GM12878 (cell line): ENCODE measurements at regions not wholly inside any gene's neighbourhood (a gene's known extent, or its start where the extent isn't known, plus 50 kb on each side); places are given as distances from the start of the nearest gene placed in this dataset.
A peak's percentile ranks its signal among the peaks of the same experiment; 100 is the strongest.

Experiments used
- ATAC-seq: fragments of 200-7000 bp; cut with Tn5 transposase; 3 replicates; pipeline ENCODE4 v1.9.1; 2020; ENCODE audit warnings: mild to moderate bottlenecking, moderate library complexity
- BruUV-seq: library from RNA; stranded (reverse); fragments of 400-500 nt; replicated peaks from 2 replicates; lab custom pipeline; 2021; lab: Mats Ljungman, UMichigan
- CTCF ChIA-PET: fragments of 300-600 bp; sonication (Branson Sonifier 250); formaldehyde crosslinking; extraction: SDS; loops from one replicate; lab custom pipeline; 2021; ENCODE audit warnings: inconsistent platforms; lab: Yijun Ruan, JAX
- POLR2A ChIA-PET: fragments of 350-600 bp; formaldehyde crosslinking; extraction: SDS; loops from one replicate; lab custom pipeline; 2021; ENCODE audit warnings: inconsistent platforms; lab: Charles Lee
- RAD21 ChIA-PET: fragments of 300-600 bp; sonication (Branson Sonifier 250); formaldehyde crosslinking; loops from one replicate; lab custom pipeline; 2023; ENCODE audit warnings: antibody characterized with exemption; ENCODE audit not compliant: unreplicated experiment; lab: Charles Lee
- SMC1A ChIA-PET: fragments of 300-600 bp; sonication (Branson Sonifier 250); formaldehyde crosslinking; loops from one replicate; lab custom pipeline; 2023; ENCODE audit not compliant: unreplicated experiment, uncharacterized antibody; lab: Charles Lee
- DNase-seq: peaks from one replicate; pipeline ENCODE4 v3.0.0-alpha.2; 2011; ENCODE audit warnings: low read depth, low spot score
- FAIRE-seq: peaks from 3 replicates; lab custom pipeline; 2011; peaks lifted over from hg19 to GRCh38; lab: Jason Lieb, UNC
- H2AFZ ChIP-seq: 2 replicates; pipeline ENCODE4 v1.6.0; 2011; ENCODE audit warnings: low read depth, low read length, control low read depth; ENCODE audit not compliant: control insufficient read depth
- H3K27ac ChIP-seq: 2 replicates; pipeline ENCODE4 v1.5.1; 2011; ENCODE audit warnings: control low read depth; ENCODE audit not compliant: control insufficient read depth, insufficient read depth
- H3K27me3 ChIP-seq, 2 experiments: replicated peaks in 1 of 2; 2 replicates each; pipeline versions ENCODE4 v1.6.0 to v1.6.1; 2011; ENCODE audit warnings: low read length in 1 of 2; ENCODE audit not compliant: control insufficient read depth in 2 of 2, insufficient read depth in 2 of 2
- H3K36me3 ChIP-seq, 2 experiments: 2 replicates each; pipeline ENCODE4 v1.5.1; 2011; ENCODE audit warnings: low read length in 1 of 2; ENCODE audit not compliant: control insufficient read depth in 2 of 2, insufficient read depth in 2 of 2
- H3K4me1 ChIP-seq: 2 replicates; pipeline ENCODE4 v1.6.1; 2011; ENCODE audit warnings: mild to moderate bottlenecking, low read length, moderate library complexity, mixed read lengths; ENCODE audit not compliant: control insufficient read depth, insufficient read depth
- H3K4me2 ChIP-seq: 2 replicates; pipeline ENCODE4 v1.6.0; 2011; ENCODE audit warnings: control low read depth; ENCODE audit not compliant: control insufficient read depth, insufficient read depth
- H3K4me3 ChIP-seq: fragments of 200-600 bp; sonication (generic); 2 replicates; pipeline ENCODE4 v1.5.1; 2016
- H3K79me2 ChIP-seq: 2 replicates; pipeline ENCODE4 v1.6.0; 2011; ENCODE audit warnings: low read length; ENCODE audit not compliant: control insufficient read depth, insufficient read depth
- H3K9ac ChIP-seq: 2 replicates; pipeline ENCODE4 v1.8.0; 2011; ENCODE audit warnings: low read length, control low read depth, mixed read lengths; ENCODE audit not compliant: control insufficient read depth, insufficient read depth
- H3K9me3 ChIP-seq: replicated peaks from 3 replicates; pipeline ENCODE4 v1.5.1; 2011; ENCODE audit warnings: mild to moderate bottlenecking, low read length; ENCODE audit not compliant: control insufficient read depth, insufficient read depth
- H4K20me1 ChIP-seq: 2 replicates; pipeline ENCODE4 v1.6.0; 2011; ENCODE audit not compliant: control insufficient read depth, insufficient read depth
- E2F8 ChIP-seq: fragments of 450-650 bp; IDR thresholded peaks from 2 replicates; pipeline ENCODE4 v1.6.1; 2018; ENCODE audit warnings: mild to moderate bottlenecking, low read depth, moderate library complexity; ENCODE audit not compliant: partially characterized antibody
- IRF3 ChIP-seq: fragments of 450-650 bp; IDR thresholded peaks from 2 replicates; pipeline ENCODE4 v1.6.1; 2014; ENCODE audit warnings: mild to moderate bottlenecking
- MXI1 ChIP-seq: fragments of 150-350 bp; IDR thresholded peaks from 2 replicates; pipeline ENCODE4 v1.6.1; 2011; ENCODE audit warnings: low read depth, mild to moderate bottlenecking, inconsistent platforms, low read length, improper control_type of control experiment
- ZNF622 ChIP-seq: fragments of 450-650 bp; IDR thresholded peaks from 2 replicates; pipeline ENCODE4 v1.6.1; 2017; ENCODE audit warnings: mild to moderate bottlenecking, inconsistent platforms
- WGBS: methylation state at CpG from one replicate; pipeline ENCODE4 v1.1.6; 2016; ENCODE audit warnings: low lambda C conversion rate; ENCODE audit not compliant: insufficient replicate concordance, insufficient coverage; ENCODE audit errors: missing lambda C conversion rate; 5-methylcytosine and 5-hydroxymethylcytosine counted together
- in situ Hi-C: fragments of 300-500 bp; cut with MboI; formaldehyde crosslinking; loops from 9 replicates; pipeline ENCODE4 v1.14.3; 2018; ENCODE audit warnings: mixed read lengths
- intact Hi-C: fragments of 100-400 bp; cut with micrococcal nuclease; formaldehyde crosslinking; loops from one replicate; pipeline ENCODE4 v1.14.2; 2022; ENCODE audit not compliant: unreplicated experiment
- TF ChIP-seq, protein P1 (sequence below): IDR thresholded peaks from 2 replicates; pipeline ENCODE4 v1.6.1; 2011; ENCODE audit warnings: borderline replicate concordance, low read depth, mild to moderate bottlenecking, moderate library complexity, low read length; ENCODE audit not compliant: insufficient read depth, poor library complexity, severe bottlenecking
- TF ChIP-seq, protein P2 (sequence below): fragments of 450-650 bp; IDR thresholded peaks from 2 replicates; pipeline ENCODE4 v1.6.1; 2016; ENCODE audit warnings: mild to moderate bottlenecking

DNA sequence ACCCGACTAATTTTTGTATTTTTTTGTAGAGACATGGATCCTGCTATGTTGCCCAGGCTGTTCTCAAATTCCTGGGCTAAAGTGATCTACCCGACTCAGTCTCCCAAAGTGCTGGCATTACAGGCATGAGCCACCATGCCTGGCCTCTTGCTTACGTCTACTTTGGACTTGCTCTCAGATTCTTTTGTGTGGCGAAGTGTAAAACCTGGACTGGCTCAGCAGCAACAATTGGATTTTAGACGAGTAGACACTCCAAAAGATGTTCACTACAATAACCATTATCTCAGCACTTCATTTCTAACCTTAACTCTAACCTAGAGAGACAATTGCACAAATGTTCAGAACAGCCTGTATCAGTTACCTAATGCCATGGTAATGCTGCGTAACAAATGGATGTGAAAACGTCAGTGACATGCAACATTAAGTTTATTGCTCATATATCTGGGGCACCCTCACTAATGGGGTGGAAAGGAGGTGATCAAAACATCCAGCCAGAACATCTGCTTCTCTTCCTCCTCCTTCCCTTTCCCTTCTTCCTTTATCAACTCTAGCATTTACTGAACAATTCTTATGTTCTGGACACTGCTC, 124.9 kb upstream of the MRI1 start (continued):
- no peak for TF ChIP-seq IRF3
- TF ChIP-seq E2F8 = no peak
- TF ChIP-seq ZNF622 = no peak
- TF ChIP-seq MXI1 = no peak
- TF ChIP-seq, all 136 proteins: peak for 0

DNA sequence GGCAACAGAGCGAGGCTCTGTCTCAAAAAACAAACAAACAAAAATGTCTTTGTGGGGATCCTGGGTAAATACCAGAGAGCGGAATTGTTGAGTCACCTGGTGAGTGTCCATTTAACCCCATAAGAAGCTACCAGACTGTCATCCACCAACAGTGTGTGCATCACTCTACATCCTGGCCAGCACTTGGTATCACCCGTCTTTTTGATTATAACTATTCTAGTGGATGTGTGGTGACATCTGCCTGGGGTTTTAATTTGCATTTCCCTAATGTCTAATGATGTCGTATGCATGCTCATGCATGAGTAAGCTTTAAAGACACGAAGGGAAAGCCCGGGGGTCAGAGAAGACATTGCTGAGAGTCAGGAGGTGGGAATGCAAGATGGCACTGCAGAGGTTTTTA, 126.7 kb upstream of the MRI1 start:
- FAIRE-seq = no peak
- H3K9ac ChIP-seq = no peak overlapping the region
- DNase-seq = no peak
- no peak overlapping the region for H3K27ac ChIP-seq
- H3K4me2 ChIP-seq = no peak overlapping the region
- TF ChIP-seq, protein P1, sequence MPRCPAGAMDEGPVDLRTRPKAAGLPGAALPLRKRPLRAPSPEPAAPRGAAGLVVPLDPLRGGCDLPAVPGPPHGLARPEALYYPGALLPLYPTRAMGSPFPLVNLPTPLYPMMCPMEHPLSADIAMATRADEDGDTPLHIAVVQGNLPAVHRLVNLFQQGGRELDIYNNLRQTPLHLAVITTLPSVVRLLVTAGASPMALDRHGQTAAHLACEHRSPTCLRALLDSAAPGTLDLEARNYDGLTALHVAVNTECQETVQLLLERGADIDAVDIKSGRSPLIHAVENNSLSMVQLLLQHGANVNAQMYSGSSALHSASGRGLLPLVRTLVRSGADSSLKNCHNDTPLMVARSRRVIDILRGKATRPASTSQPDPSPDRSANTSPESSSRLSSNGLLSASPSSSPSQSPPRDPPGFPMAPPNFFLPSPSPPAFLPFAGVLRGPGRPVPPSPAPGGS = peak; percentile 40
- TF ChIP-seq, protein P2, sequence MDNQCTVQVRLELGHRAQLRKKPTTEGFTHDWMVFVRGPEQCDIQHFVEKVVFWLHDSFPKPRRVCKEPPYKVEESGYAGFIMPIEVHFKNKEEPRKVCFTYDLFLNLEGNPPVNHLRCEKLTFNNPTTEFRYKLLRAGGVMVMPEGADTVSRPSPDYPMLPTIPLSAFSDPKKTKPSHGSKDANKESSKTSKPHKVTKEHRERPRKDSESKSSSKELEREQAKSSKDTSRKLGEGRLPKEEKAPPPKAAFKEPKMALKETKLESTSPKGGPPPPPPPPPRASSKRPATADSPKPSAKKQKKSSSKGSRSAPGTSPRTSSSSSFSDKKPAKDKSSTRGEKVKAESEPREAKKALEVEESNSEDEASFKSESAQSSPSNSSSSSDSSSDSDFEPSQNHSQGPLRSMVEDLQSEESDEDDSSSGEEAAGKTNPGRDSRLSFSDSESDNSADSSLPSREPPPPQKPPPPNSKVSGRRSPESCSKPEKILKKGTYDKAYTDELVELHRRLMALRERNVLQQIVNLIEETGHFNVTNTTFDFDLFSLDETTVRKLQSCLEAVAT = no peak
- TF ChIP-seq, all 136 proteins: peak for 1
- no peaks in the 10 kb centered on the region; the same call in 2 of the 3 replicates for H3K9me3 ChIP-seq
- no peaks in the 10 kb centered on the region for H3K79me2 ChIP-seq
- in situ Hi-C loops = no loop called here
- RAD21 ChIA-PET = no interaction called here
- H3K4me1 ChIP-seq = no peaks in the 10 kb centered on the region
- SMC1A ChIA-PET = no interaction called here
- no peaks in the 10 kb centered on the region for H4K20me1 ChIP-seq
- 31% methylated on average over 6 of the region's 6 CpGs for WGBS
- CTCF ChIA-PET = no interaction called here
- H3K4me3 ChIP-seq = no peak overlapping the region
- intact Hi-C loops = no loop called here
- no peaks in the 10 kb centered on the region; a peak in 1 of 4 replicates for H3K27me3 ChIP-seq
- POLR2A ChIA-PET = no interaction called here
- no peak overlapping the region for H2AFZ ChIP-seq
- no TSS peak for BruUV-seq
- H3K36me3 ChIP-seq = no peaks in the 10 kb centered on the region
- ATAC-seq = no peak
